Kidney (tissue), 13 donors: ENCODE measurements at regions not wholly inside any gene's neighbourhood (a gene's known extent, or its start where the extent isn't known, plus 50 kb on each side); places are given as distances from the start of the nearest gene placed in this dataset.

ENCODE experiments used
- DNase-seq, 5 donors: peaks; one replicate each; pipeline ENCODE4 v3.0.0-alpha.2; 2013 to 2020
- FAIRE-seq: peaks from 2 replicates; lab custom pipeline; 2012; peaks lifted over from hg19 to GRCh38; lab: Jason Lieb, UNC
- H3K27ac ChIP-seq, 2 donors: one replicate each; pipeline ENCODE4 v1.7.0; 2013; ENCODE audit warnings: low read depth in 2 of 2, low read length in 2 of 2, inconsistent platforms in 1 of 2
- H3K27me3 ChIP-seq: one replicate; pipeline ENCODE4 v1.7.1; 2013; ENCODE audit warnings: low read length, inconsistent platforms; ENCODE audit not compliant: control insufficient read depth, insufficient read depth
- H3K36me3 ChIP-seq, 3 donors: one replicate each; pipeline versions ENCODE4 v1.7.0 to v1.7.1; 2013; ENCODE audit warnings: low read length in 3 of 3, control low read depth in 1 of 3, inconsistent platforms in 1 of 3; ENCODE audit not compliant: insufficient read depth in 3 of 3, control insufficient read depth in 2 of 3
- H3K4me1 ChIP-seq, 3 donors: one replicate each; pipeline versions ENCODE4 v1.7.0 to v1.7.1; 2013; ENCODE audit warnings: low read length in 3 of 3, inconsistent platforms in 1 of 3, low read depth in 1 of 3; ENCODE audit not compliant: control insufficient read depth in 2 of 3, insufficient read depth in 2 of 3
- H3K4me3 ChIP-seq, 3 donors: one replicate each; pipeline versions ENCODE4 v1.7.0 to v1.8.1; 2013; ENCODE audit warnings: low read length in 3 of 3, control low read depth in 1 of 3, inconsistent platforms in 1 of 3
- H3K9ac ChIP-seq, 3 donors: one replicate each; pipeline versions ENCODE4 v1.7.0 to v1.7.1; 2013; ENCODE audit warnings: low read length in 3 of 3, control low read depth in 1 of 3, inconsistent platforms in 1 of 3
- H3K9me3 ChIP-seq, 3 donors: one replicate each; pipeline versions ENCODE4 v1.7.0 to v1.7.1; 2013; ENCODE audit warnings: low read length in 3 of 3, control low read depth in 1 of 3, inconsistent platforms in 1 of 3; ENCODE audit not compliant: control insufficient read depth in 2 of 3, insufficient read depth in 1 of 3
- CTCF ChIP-seq: IDR thresholded peaks from 3 replicates; pipeline ENCODE4 v1.5.1; 2012; ENCODE audit warnings: mild to moderate bottlenecking, moderate library complexity, borderline replicate concordance; ENCODE audit not compliant: insufficient read depth; ENCODE audit errors: extremely low read depth
- intact Hi-C: fragments of 100-400 bp; cut with DNase I; formaldehyde crosslinking; loops from one replicate; pipeline ENCODE4 v1.11.1; 2022
- donor health status: control.
- donor health status: control.
- donor health status: control.
- donor health status: control.
- donor health status: control.
- donor health status: DM: yes; HTN: yes; CAD: no.
- donor health status: Normal renal cell carcinoma (clear cell type).

- no peaks in the 10 kb centered on the region for H3K36me3 ChIP-seq
- H3K27me3 ChIP-seq, result no peaks in the 10 kb centered on the region
- TF ChIP-seq CTCF, result no peak
- no peak for FAIRE-seq
- no peak for DNase-seq
- H3K9me3 ChIP-seq, result no peaks in the 10 kb centered on the region
- no peak overlapping the region for H3K4me3 ChIP-seq
- intact Hi-C loops, result no loop called here
- no peak overlapping the region for H3K27ac ChIP-seq
- H3K4me1 ChIP-seq, result no peaks in the 10 kb centered on the region
- H3K9ac ChIP-seq, result no peak overlapping the region
Observed at GRCh38 chr6:125477844-125478243, 176.1 kb upstream of the HDDC2 start.

DNA sequence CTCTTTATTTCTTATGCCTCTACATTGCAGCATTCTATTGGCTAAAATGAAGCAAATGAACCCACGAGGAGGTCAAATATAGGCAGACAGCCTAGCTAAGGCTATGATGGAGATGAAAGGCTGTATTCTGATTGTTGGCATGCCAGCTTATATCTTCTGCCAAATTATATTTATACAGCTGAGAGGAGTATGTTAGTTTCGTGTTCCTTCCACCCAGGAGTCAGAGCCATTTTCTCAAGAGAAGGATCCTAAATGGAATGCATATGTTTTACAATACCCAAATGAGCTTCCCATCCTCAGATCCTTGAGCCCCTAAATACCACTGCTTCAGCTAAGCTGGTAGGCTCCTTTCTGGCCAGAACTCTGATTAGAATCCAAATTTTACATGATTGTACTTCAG lies 178.4 kb upstream of the HDDC2 start:
- no peak overlapping the region for H3K9ac ChIP-seq
- intact Hi-C loops, result no loop called here
- H3K36me3 ChIP-seq, result no peaks in the 10 kb centered on the region
- DNase-seq (no peak), FAIRE-seq (no peak)
- H3K4me3 ChIP-seq, result no peak overlapping the region
- no peak for TF ChIP-seq CTCF
- no peaks in the 10 kb centered on the region for H3K9me3 ChIP-seq
- no peaks in the 10 kb centered on the region for H3K27me3 ChIP-seq
- no peak overlapping the region for H3K27ac ChIP-seq
- no peaks in the 10 kb centered on the region for H3K4me1 ChIP-seq

- DNase-seq (no peak), FAIRE-seq (no peak)
- Histone ChIP-seq H3K27ac (no peak overlapping the region), H3K27me3 (no peaks in the 10 kb centered on the region), H3K4me1 (no peaks in the 10 kb centered on the region), H3K36me3 (no peaks in the 10 kb centered on the region), H3K4me3 (no peak overlapping the region), H3K9me3 (no peaks in the 10 kb centered on the region), H3K9ac (no peak overlapping the region)
- intact Hi-C loops, result no loop called here
- no peak for TF ChIP-seq CTCF
Observed at GRCh38 chr6:125480571-125480970, 178.8 kb upstream of the HDDC2 start.

DNA sequence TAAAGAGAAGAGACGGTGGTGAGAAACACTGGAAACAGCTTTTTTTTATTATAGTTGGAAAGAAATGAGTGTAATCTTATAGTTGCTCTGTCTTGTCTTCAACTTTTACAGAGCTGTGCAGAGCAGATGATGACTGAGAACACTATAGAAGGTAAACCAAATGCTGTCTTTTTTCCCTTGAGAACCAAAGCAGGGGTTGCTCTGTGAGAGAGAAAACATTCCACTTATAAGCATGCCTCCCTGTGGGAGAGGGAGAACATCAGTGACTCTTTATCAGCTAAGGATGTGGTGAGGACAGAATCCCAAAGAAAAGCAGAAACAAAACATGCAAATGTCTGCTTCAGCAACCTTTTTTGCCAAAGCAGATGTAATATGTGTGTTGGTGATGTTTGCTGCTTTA lies 179.3 kb upstream of the HDDC2 start:
- intact Hi-C loops, result no loop called here
- Histone ChIP-seq H3K4me3 (no peak overlapping the region), H3K27me3 (no peaks in the 10 kb centered on the region), H3K9ac (no peak overlapping the region), H3K4me1 (no peaks in the 10 kb centered on the region), H3K9me3 (no peaks in the 10 kb centered on the region), H3K27ac (no peak overlapping the region), H3K36me3 (no peaks in the 10 kb centered on the region)
- no peak for TF ChIP-seq CTCF
- DNase-seq, result no peak
- no peak for FAIRE-seq
